ENCODE measurements at regions not wholly inside any gene's neighbourhood (a gene's known extent, or its start where the extent isn't known, plus 50 kb on each side); places are given as distances from the start of the nearest gene placed in this dataset.

DNA sequence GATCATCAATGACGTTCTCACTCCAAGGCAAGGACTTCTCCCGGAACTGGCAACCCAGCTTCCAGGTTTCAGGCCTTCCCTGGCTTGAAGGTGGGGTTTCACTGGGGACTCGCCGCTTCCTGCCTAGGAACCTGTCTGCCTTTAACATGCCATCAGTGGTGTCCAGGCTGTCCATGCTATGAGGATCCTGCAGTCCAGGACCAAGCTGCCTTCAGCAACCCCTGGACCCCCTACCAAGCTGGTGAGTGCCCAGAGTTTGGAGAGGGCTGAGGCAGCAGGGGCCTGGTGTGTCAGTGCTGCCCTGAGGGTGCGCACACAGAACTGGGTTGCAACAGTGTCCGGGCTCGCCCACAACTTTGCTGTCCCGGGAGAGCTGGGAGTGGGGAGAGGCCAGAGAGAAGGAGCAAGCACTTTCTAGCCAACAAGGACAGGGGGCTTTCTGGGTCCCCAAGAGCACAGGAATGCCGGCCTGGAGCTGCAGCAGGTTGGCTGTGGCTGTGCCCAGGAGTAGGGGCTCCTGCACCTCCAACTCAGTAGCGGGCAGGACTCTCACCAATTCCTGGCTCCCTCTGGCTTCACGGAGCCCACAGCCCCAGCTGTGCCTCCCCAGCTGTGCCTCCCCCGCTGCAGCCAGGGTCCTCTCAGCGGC lies 1563.2 kb upstream of the MIR17HG start:
- no peak for DNase-seq (ENCODE audit: low spot score)
- H3K27ac ChIP-seq: no peak overlapping the region
- CTCF ChIA-PET: no interaction called here
- TF ChIP-seq, protein P1, sequence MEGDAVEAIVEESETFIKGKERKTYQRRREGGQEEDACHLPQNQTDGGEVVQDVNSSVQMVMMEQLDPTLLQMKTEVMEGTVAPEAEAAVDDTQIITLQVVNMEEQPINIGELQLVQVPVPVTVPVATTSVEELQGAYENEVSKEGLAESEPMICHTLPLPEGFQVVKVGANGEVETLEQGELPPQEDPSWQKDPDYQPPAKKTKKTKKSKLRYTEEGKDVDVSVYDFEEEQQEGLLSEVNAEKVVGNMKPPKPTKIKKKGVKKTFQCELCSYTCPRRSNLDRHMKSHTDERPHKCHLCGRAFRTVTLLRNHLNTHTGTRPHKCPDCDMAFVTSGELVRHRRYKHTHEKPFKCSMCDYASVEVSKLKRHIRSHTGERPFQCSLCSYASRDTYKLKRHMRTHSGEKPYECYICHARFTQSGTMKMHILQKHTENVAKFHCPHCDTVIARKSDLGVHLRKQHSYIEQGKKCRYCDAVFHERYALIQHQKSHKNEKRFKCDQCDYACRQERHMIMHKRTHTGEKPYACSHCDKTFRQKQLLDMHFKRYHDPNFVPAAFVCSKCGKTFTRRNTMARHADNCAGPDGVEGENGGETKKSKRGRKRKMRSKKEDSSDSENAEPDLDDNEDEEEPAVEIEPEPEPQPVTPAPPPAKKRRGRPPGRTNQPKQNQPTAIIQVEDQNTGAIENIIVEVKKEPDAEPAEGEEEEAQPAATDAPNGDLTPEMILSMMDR (conservative IDR thresholded peaks at IDR 0.05; ENCODE audit: low read depth): no peak
- POLR2A ChIA-PET (ENCODE audit: low non-redundant PET): no interaction called here

DNA sequence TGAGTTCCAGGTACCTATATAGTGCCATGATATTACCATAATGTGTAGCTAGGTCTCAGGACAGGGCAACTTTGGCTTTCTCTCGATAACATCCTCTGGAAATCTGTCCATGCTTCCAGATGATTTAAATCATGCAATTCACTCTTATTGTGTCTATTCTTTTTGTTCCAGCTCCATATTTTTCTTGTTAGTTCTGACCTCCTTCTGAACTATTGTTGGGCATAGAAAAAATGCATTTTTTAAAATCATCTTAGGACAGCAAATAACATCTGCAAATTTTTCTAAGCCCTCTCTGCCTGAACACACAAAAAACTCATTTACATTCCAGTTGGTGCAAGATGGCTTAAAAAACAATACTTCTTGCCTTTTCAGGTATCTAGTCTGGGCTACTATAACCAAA lies 1561.0 kb upstream of the MIR17HG start:
- POLR2A ChIA-PET (ENCODE audit: low non-redundant PET): no interaction called here
- no peak for DNase-seq (ENCODE audit: low spot score)
- H3K27ac ChIP-seq: no peak overlapping the region
- CTCF ChIA-PET: interaction anchor here (0.6 kb wide), 2 partner anchors 343 to 1724 kb away, joined by 3 read pairs; no protein-coding TSS in a partner anchor
- TF ChIP-seq, protein P1 (conservative IDR thresholded peaks at IDR 0.05; ENCODE audit: low read depth): no peak

DNA sequence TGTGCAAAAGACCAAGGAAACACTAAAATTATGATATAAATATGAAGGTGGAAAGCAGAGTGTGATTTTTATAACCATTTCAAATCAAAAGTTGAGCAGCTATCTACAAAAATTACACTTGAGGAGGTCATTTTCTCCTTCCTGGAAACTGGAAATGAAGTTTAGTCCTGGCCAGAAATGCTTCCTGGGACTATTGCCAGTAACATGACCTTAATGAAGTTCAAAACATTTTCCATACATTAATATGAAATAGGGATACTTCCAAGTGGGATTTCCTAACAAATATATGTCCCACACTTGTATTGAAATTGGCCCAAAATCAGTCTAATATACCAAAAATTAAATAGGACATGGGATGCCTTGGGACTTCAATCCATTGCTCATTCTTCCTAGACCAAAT lies 1556.8 kb upstream of the MIR17HG start:
- TF ChIP-seq, protein P1 (conservative IDR thresholded peaks at IDR 0.05; ENCODE audit: low read depth): no peak
- DNase-seq (ENCODE audit: low spot score): no peak
- ChIA-PET POLR2A (ENCODE audit: low non-redundant PET) (no interaction called here), CTCF (no interaction called here)
- H3K27ac ChIP-seq: no peak overlapping the region

DNA sequence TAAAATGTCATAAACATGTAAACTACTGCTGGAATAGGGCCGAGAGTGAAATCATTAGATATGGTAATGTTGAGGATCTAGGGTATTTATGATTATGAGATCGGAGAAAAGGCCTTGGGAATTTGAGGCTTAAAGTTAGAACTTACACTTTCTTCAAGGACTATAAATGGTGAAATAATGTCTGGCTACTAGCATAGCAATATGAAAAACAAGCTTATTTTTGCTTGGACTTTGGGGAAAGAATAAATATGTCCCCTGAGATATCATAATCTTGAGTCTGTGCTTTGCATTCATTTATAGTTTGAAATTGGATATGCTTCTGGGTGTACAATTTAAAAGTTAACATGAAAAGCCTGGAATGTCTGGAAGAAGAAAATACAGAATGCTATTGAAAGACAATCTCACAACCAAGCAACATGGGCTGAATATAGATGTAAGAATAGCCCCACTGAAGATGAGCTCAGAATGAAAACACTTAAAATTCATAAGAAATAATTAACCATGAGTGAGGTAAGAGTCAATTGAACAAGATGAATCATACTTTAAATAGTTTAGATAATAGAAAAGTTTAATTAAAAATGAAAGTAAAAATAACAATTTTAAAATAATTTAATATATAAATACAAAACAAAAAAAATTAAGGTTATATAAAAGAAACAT lies 1555.4 kb upstream of the MIR17HG start:
- TF ChIP-seq, protein P1 (conservative IDR thresholded peaks at IDR 0.05; ENCODE audit: low read depth): no peak
- DNase-seq (ENCODE audit: low spot score): no peak
- no peak overlapping the region for H3K27ac ChIP-seq
- ChIA-PET CTCF (no interaction called here), POLR2A (ENCODE audit: low non-redundant PET) (no interaction called here)

DNA sequence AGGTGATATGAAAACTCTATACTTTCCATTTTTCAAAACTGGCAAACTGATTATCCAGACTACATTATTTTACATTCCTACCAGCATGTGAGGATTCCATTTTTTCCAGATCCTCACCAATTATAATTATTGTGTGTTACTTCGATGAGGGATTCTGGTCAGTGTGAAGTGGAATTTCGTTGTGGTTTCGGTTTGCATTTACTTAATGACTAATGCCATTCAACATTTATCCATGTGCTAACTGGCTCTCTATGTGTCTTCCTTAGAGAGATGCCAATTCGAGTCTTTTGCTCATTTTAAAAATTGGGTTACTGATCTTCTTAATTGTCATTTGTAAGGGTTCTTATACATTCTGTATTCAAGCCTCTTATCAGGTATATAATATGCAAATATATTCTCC lies 1551.3 kb upstream of the MIR17HG start:
- CTCF ChIA-PET: no interaction called here
- H3K27ac ChIP-seq: no peak overlapping the region
- POLR2A ChIA-PET (ENCODE audit: low non-redundant PET): no interaction called here
- DNase-seq (ENCODE audit: low spot score): no peak
- TF ChIP-seq, protein P1 (conservative IDR thresholded peaks at IDR 0.05; ENCODE audit: low read depth): no peak

DNA sequence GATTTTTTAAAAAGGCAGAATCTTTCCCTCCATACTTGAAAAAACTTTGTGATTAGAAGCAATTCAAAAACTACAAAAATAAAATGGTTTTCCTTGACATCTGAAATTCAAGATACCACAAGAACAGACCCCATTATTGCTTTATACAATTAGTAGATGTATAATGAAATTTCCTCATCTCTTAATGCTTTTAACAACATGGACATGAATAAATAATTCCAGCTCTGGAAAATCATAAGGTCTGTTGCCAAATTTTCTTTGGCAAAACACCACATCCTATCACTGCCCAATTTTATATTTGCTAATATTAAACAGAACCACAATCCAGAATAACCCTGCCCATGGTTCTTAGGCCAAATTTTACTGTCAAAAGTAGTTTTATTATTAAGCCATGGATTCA lies 1543.6 kb upstream of the MIR17HG start:
- no peak overlapping the region for H3K27ac ChIP-seq
- ChIA-PET POLR2A (ENCODE audit: low non-redundant PET) (no interaction called here), CTCF (interaction anchor here (0.6 kb wide), 1 partner anchor 1051 kb away, joined by 4 read pairs; no protein-coding TSS in a partner anchor)
- TF ChIP-seq, protein P1 (conservative IDR thresholded peaks at IDR 0.05; ENCODE audit: low read depth): no peak
- DNase-seq (ENCODE audit: low spot score): no peak

Measured in RWPE1 (cell line).